Endodermal cell (in vitro differentiated cells): ENCODE measurements at regions not wholly inside any gene's neighbourhood (a gene's known extent, or its start where the extent isn't known, plus 50 kb on each side); places are given as distances from the start of the nearest gene placed in this dataset.

Experiments used
- DNase-seq: peaks from one replicate; pipeline ENCODE4 v3.0.0-alpha.2; 2017
- H3K27ac ChIP-seq: 2 replicates; pipeline ENCODE4 v1.5.1; 2013; ENCODE audit warnings: mild to moderate bottlenecking, low read depth, low read length, moderate library complexity
- H3K27me3 ChIP-seq: 2 replicates; pipeline ENCODE4 v1.6.1; 2013; ENCODE audit warnings: mild to moderate bottlenecking, low read length, moderate library complexity; ENCODE audit not compliant: insufficient read depth, control insufficient read depth, poor library complexity, severe bottlenecking
- H3K36me3 ChIP-seq: 2 replicates; pipeline ENCODE4 v1.7.0; 2013; ENCODE audit warnings: mild to moderate bottlenecking, low read length, moderate library complexity; ENCODE audit not compliant: control insufficient read depth, insufficient read depth
- H3K4me1 ChIP-seq: one replicate; pipeline ENCODE4 v1.7.0; 2013; ENCODE audit warnings: low read length; ENCODE audit not compliant: control insufficient read depth, insufficient read depth
- H3K4me3 ChIP-seq: 2 replicates; pipeline ENCODE4 v1.5.1; 2013; ENCODE audit warnings: mild to moderate bottlenecking, low read length, moderate library complexity
- H3K9ac ChIP-seq: 2 replicates; pipeline ENCODE4 v1.6.1; 2013; ENCODE audit warnings: mild to moderate bottlenecking, low read length, moderate library complexity; ENCODE audit not compliant: poor library complexity, severe bottlenecking; ENCODE audit errors: extremely low read depth
- H3K9me3 ChIP-seq: 2 replicates; pipeline ENCODE4 v1.6.1; 2013; ENCODE audit warnings: mild to moderate bottlenecking, low read length, moderate library complexity; ENCODE audit not compliant: control insufficient read depth
- H3K27ac Mint-ChIP-seq: 2 replicates; pipeline ENCODE4 v1.8.0; 2020; ENCODE audit warnings: mixed read lengths
- H3K27me3 Mint-ChIP-seq: 2 replicates; pipeline ENCODE4 v1.8.0; 2021; ENCODE audit warnings: mild to moderate bottlenecking, mixed read lengths; ENCODE audit not compliant: insufficient read depth
- H3K36me3 Mint-ChIP-seq: 2 replicates; pipeline ENCODE4 v1.8.0; 2020; ENCODE audit warnings: low read depth, mixed read lengths
- H3K4me1 Mint-ChIP-seq: 2 replicates; pipeline ENCODE4 v1.8.0; 2020; ENCODE audit warnings: mixed read lengths
- H3K4me3 Mint-ChIP-seq: 2 replicates; pipeline ENCODE4 v1.8.0; 2020; ENCODE audit warnings: mild to moderate bottlenecking, moderate library complexity, mixed read lengths
- H3K9me3 Mint-ChIP-seq: 2 replicates; pipeline ENCODE4 v1.8.0; 2020; ENCODE audit warnings: mild to moderate bottlenecking, mixed read lengths
- CTCF ChIP-seq: fragments of 200-600 bp; sonication (generic); conservative IDR thresholded peaks from 2 replicates; pipeline ENCODE4 v1.5.0; 2021; ENCODE audit warnings: antibody characterized with exemption, mild to moderate bottlenecking
- WGBS, 2 experiments: methylation state at CpG; one replicate each; pipeline versions ENCODE4 v1.1.5 to v1.1.7; 2013; ENCODE audit warnings: missing lambda C conversion rate in 2 of 2, mixed read lengths in 1 of 2; ENCODE audit not compliant: insufficient coverage in 1 of 2, insufficient read length in 1 of 2; 5-methylcytosine and 5-hydroxymethylcytosine counted together

DNA sequence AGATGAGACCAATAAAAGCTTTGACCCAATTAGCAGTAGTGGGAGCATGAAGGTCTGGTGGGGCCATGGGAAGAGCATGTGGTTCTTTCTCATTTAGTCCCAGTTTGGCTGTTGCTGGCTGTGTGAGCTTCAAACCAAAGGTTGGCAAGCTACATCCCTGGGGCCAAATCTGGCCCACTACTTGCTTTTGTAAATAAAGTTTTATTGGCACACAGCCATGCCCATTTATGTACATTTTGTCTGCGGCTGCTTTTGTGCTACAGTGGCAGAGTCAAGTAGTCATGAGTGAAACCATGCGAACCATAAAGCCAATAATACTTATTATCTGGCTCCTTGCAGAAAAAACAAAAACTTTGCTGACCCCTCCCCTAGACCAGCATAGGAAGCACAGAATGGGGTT, 196.9 kb downstream of the PRDM2 start:
- Histone ChIP-seq H3K27me3 (peaks cover 80% of the 10 kb centered on the region), H3K27ac (no peak overlapping the region), H3K9me3 (no peaks in the 10 kb centered on the region), H3K4me3 (no peak overlapping the region), H3K9ac (no peak overlapping the region), H3K36me3 (no peaks in the 10 kb centered on the region), H3K4me1 (no peaks in the 10 kb centered on the region)
- no peak overlapping the region for H3K27ac Mint-ChIP-seq
- H3K4me3 Mint-ChIP-seq: no peak overlapping the region
- H3K4me1 Mint-ChIP-seq: peaks cover 9% of the 10 kb centered on the region
- no peaks in the 10 kb centered on the region for H3K36me3 Mint-ChIP-seq
- no peak for DNase-seq
- 79 to 97% methylated on average over 2 of the region's 2 CpGs for WGBS, 2 experiments
- peaks cover 63% of the 10 kb centered on the region for H3K27me3 Mint-ChIP-seq
- H3K9me3 Mint-ChIP-seq: no peaks in the 10 kb centered on the region
- no peak for TF ChIP-seq CTCF

- Mint-ChIP-seq H3K9me3 (no peaks in the 10 kb centered on the region), H3K27me3 (peaks cover 69% of the 10 kb centered on the region), H3K27ac (no peak overlapping the region), H3K4me3 (no peak overlapping the region), H3K4me1 (peaks cover 2% of the 10 kb centered on the region), H3K36me3 (no peaks in the 10 kb centered on the region)
- Histone ChIP-seq H3K4me1 (no peaks in the 10 kb centered on the region), H3K27me3 (peaks cover 78% of the 10 kb centered on the region), H3K4me3 (no peak overlapping the region), H3K9me3 (no peaks in the 10 kb centered on the region), H3K27ac (no peak overlapping the region), H3K36me3 (no peaks in the 10 kb centered on the region), H3K9ac (no peak overlapping the region)
- 88 to 91% methylated on average over 6 of the region's 6 CpGs for WGBS, 2 experiments
- no peak for DNase-seq
- TF ChIP-seq CTCF: no peak
Measured at GRCh38 chr1:13898406-13898805, 198.4 kb downstream of the PRDM2 start.

- Histone ChIP-seq H3K9ac (no peak overlapping the region), H3K27ac (no peak overlapping the region), H3K4me1 (no peaks in the 10 kb centered on the region), H3K9me3 (no peaks in the 10 kb centered on the region), H3K27me3 (peaks cover 78% of the 10 kb centered on the region), H3K36me3 (no peaks in the 10 kb centered on the region), H3K4me3 (no peak overlapping the region)
- Mint-ChIP-seq H3K9me3 (peaks cover 1% of the 10 kb centered on the region), H3K4me1 (no peaks in the 10 kb centered on the region), H3K27ac (no peak overlapping the region), H3K36me3 (no peaks in the 10 kb centered on the region), H3K27me3 (peaks cover 69% of the 10 kb centered on the region), H3K4me3 (no peak overlapping the region)
- TF ChIP-seq CTCF: no peak
- WGBS, 2 experiments: 80 to 86% methylated on average over 4 to 7 of the region's 7 CpGs
- DNase-seq: no peak
Measured at GRCh38 chr1:13899856-13900255, 199.9 kb downstream of the PRDM2 start.
